ENCODE measurements at regions not wholly inside any gene's neighbourhood (a gene's known extent, or its start where the extent isn't known, plus 50 kb on each side); places are given as distances from the start of the nearest gene placed in this dataset.

DNA sequence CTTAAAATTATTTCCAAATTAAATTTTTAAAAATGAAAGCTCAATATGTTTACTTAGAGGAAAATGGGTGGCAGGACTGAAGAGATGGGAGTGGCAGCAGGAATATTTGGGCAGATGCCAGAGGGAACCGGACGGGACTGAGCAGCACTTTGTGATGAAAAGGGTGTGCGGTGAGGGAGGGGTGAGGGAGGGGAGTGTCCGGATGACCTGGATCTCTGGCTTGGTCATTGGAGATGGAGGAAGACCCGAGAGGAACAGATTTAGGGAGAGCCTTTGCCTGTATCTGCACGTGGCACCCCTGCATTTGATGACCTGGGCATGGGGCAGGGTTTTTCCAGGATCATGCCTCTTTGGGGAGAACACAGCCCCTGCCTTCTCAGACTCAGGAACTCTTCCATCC lies 201.1 kb upstream of the MVB12B start:
- TF ChIP-seq, protein P1, sequence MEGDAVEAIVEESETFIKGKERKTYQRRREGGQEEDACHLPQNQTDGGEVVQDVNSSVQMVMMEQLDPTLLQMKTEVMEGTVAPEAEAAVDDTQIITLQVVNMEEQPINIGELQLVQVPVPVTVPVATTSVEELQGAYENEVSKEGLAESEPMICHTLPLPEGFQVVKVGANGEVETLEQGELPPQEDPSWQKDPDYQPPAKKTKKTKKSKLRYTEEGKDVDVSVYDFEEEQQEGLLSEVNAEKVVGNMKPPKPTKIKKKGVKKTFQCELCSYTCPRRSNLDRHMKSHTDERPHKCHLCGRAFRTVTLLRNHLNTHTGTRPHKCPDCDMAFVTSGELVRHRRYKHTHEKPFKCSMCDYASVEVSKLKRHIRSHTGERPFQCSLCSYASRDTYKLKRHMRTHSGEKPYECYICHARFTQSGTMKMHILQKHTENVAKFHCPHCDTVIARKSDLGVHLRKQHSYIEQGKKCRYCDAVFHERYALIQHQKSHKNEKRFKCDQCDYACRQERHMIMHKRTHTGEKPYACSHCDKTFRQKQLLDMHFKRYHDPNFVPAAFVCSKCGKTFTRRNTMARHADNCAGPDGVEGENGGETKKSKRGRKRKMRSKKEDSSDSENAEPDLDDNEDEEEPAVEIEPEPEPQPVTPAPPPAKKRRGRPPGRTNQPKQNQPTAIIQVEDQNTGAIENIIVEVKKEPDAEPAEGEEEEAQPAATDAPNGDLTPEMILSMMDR (IDR thresholded peaks at IDR 0.05; ENCODE audit: low read depth, low read length, poor library complexity, severe bottlenecking), result no peak
- TF ChIP-seq EZH2phosphoT487 (IDR thresholded peaks at IDR 0.05; ENCODE audit: borderline replicate concordance, low read length), result no peak

Measured in DOHH2 (cell line).